Activated T-cell treated with anti-CD3 and anti-CD28 coated beads, Interleukin-2, amount 50 U/mL, for 4 hours (primary cell): ENCODE measurements at regions not wholly inside any gene's neighbourhood (a gene's known extent, or its start where the extent isn't known, plus 50 kb on each side); places are given as distances from the start of the nearest gene placed in this dataset.

Experiments
- ATAC-seq, 2 donors: fragments of 200-7000 bp; cut with Tn5 transposase; one replicate each; pipeline ENCODE4 v1.10.0; 2021
- DNase-seq: peaks from one replicate; pipeline ENCODE4 v3.0.0-alpha.2; 2020
- H3K27me3 Mint-ChIP-seq: one replicate; pipeline ENCODE4 v1.8.0; 2021; ENCODE audit warnings: low read depth, mixed read lengths
- H3K36me3 Mint-ChIP-seq: one replicate; pipeline ENCODE4 v1.8.0; 2022; ENCODE audit warnings: mixed read lengths; ENCODE audit not compliant: insufficient read depth
- H3K4me1 Mint-ChIP-seq: one replicate; pipeline ENCODE4 v1.8.0; 2021; ENCODE audit warnings: low read depth, mixed read lengths
- H3K4me3 Mint-ChIP-seq: one replicate; pipeline ENCODE4 v1.8.0; 2021; ENCODE audit warnings: mild to moderate bottlenecking, moderate library complexity, mixed read lengths
- H3K9me3 Mint-ChIP-seq: one replicate; pipeline ENCODE4 v1.8.0; 2021; ENCODE audit warnings: mixed read lengths

DNA sequence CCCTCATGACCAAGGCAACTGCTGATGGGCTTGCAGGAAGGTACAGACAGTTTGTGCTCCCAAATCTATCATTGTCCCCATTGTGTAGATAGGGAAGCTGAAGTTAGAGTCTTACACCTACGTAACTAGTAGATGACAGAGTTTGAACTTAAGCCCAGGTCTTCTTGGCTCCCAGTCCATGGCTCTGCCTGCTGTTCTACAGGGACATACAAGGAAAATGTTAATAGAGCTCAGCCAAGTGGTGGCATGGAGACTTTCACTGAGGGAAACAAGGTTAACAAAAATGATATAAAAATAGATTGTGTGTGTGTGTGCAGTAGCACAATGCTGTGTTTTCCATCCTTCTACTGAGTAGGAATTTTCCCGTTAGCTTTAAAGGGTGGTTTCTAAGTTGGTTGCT is 936.5 kb downstream of the RPA4 start:
- Mint-ChIP-seq H3K4me3 (no peak overlapping the region), H3K4me1 (no peaks in the 10 kb centered on the region), H3K9me3 (peaks cover 4% of the 10 kb centered on the region), H3K36me3 (no peaks in the 10 kb centered on the region), H3K27me3 (no peaks in the 10 kb centered on the region)
- no peak for ATAC-seq
- no peak for DNase-seq

DNA sequence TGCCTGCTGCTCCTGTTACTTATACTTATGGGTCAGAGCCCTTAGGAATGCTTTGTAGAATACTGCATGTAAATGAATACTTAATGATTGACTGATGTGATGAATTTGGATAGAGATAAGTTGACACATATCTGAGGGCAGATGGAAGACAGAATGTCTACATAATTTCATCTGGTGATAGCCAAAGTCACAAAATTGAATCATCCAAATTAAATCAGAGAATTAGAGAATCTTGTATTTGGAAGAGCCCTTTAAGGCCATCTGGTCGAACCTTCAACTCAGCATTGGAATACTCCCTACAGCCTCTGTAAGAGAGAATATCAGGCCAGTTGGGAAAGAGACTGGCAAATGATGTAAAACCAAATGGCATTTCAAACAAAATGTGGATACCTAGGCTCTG is 944.8 kb downstream of the RPA4 start:
- Mint-ChIP-seq H3K27me3 (no peaks in the 10 kb centered on the region), H3K36me3 (no peaks in the 10 kb centered on the region), H3K9me3 (peaks cover 5% of the 10 kb centered on the region), H3K4me3 (no peak overlapping the region), H3K4me1 (no peaks in the 10 kb centered on the region)
- no peak for ATAC-seq
- DNase-seq: no peak

DNA sequence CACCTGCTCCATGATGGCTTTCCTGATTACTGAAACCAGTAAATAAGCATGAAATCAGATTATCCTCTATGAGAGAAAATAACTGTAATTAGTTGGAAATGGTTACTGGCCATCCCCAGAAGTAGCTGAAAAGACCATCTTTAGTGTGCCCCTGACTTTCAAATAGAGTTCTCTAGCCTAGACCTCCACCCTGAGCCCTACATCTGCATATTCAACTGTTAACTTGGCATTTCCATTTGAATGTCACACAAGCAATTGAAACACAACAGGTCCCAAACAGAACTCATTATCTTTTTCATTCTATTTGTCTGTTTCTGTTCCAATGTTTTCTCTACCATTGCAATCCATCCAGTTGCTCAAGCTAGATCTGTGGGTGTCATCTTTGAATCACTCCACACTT is 952.3 kb downstream of the RPA4 start:
- Mint-ChIP-seq H3K9me3 (no peaks in the 10 kb centered on the region), H3K4me1 (no peaks in the 10 kb centered on the region), H3K36me3 (no peaks in the 10 kb centered on the region), H3K27me3 (no peaks in the 10 kb centered on the region), H3K4me3 (no peak overlapping the region)
- no peak for DNase-seq
- ATAC-seq: no peak

DNA sequence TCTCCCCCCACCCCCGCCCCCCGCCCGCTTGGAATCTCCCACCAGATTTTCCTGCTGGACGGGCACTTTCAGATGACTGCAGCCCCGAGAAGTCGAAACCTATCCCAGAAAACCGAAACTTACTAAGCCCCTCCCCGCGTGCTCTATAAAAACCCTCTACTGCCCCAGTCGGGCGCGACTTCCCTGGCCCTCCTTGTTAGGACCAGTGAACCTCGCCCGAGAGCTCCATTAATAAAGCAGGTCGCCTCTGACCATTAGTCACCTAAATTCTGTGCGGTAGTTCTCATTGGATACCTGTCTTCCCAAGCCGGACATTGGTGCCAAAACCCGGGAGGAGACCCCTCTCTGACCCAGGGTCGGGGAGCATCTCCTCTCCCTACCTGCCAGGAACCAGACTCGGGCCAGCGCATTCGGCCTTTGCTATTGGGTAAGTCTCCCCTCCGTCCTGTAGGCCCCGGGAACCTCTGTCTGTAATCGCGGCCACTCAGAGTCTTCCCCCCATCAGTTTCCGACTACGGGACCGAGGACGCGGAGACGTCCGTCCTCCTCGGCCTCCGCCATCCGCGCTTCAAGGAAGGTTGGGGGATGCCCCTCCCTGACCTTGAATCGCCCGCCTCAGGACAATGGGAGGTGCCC is 958.0 kb downstream of the RPA4 start:
- Mint-ChIP-seq H3K9me3 (peaks cover 13% of the 10 kb centered on the region), H3K36me3 (no peaks in the 10 kb centered on the region), H3K27me3 (no peaks in the 10 kb centered on the region), H3K4me3 (no peak overlapping the region), H3K4me1 (no peaks in the 10 kb centered on the region)
- no peak for ATAC-seq
- no peak for DNase-seq

DNA sequence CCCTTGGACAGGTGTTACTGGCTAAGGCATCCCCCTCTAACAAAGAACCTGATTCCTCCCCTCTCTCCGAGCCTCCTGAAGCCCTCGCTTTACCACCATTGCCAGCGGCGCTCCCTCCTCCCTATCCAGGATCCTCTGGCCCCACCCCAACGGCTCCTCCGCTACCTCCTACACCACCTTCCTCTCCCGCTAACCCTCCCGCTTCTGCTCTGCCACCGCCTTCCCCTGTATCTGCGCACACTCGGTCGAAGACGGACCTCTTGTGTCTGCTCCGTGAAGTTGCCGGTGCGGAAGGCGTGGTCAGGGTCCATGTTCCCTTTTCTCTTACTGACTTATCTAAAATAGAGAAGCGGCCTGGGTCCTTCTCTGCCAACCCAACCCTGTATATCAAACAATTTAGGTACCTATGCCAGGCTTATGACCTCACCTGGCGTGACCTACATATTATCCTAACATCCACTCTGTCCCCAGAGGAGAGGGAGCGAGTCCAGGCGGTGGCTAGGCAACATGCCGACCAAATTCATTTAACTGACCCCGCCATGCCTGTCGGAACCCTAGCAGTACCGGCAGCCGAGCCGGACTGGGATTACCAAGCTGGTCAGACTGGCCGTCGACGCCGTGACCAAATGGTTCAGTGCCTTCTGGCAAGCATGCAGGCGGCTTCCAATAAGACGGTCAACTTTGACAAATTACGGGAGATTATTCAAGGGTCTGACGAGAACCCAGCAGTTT is 958.9 kb downstream of the RPA4 start:
- DNase-seq (no peak), ATAC-seq (no peak)
- no peak overlapping the region for H3K4me3 Mint-ChIP-seq
- H3K9me3 Mint-ChIP-seq: peaks cover 13% of the 10 kb centered on the region
- no peaks in the 10 kb centered on the region for H3K36me3 Mint-ChIP-seq
- no peaks in the 10 kb centered on the region for H3K27me3 Mint-ChIP-seq
- H3K4me1 Mint-ChIP-seq: no peaks in the 10 kb centered on the region

DNA sequence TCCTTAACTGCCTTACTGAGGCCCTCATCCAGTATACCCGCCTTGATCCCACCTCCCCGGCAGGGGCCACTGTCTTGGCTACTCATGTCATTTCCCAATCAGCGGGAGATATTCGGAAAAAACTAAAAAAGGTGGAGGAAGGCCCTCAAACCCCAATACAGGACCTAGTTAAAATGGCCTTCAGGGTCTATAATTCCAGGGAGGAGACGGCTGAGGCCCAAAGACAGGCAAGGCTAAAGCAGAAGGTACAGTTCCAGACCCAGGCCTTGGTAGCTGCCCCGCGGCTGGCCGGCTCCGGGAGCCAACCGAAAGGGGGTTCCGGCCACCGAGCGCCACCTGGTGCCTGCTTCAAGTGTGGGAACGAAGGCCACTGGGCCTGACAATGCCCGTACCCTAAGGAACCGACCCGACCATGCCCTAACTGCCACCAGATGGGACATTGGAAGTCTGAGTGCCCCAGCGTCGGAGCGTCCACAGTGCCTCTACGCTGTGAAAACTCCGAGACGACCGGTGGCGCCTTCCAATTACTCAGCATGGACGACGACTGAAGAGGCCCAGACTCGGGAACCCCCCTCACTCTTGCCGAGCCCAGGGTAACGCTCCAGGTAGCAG is 959.6 kb downstream of the RPA4 start:
- ATAC-seq (no peak), DNase-seq (no peak)
- Mint-ChIP-seq H3K27me3 (no peaks in the 10 kb centered on the region), H3K36me3 (no peaks in the 10 kb centered on the region), H3K4me1 (no peaks in the 10 kb centered on the region), H3K4me3 (no peak overlapping the region), H3K9me3 (peaks cover 15% of the 10 kb centered on the region)

DNA sequence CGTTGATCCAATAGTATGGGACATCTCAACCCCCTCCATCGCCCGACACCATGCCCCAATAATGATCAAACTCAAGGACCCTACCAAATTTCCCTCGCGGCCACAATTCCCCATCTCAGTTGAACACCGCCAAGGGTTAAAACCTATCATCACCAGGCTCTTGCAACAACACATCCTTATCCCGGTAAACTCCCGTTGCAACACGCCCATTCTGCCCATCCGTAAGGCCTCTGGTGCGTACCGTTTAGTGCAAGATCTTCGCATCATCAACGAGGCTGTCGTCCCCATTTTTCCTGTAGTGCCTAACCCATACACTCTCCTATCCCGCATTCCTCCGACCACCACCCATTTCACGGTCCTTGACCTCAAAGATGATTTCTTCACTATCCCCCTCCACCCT is 960.5 kb downstream of the RPA4 start:
- H3K9me3 Mint-ChIP-seq: peaks cover 17% of the 10 kb centered on the region
- no peaks in the 10 kb centered on the region for H3K27me3 Mint-ChIP-seq
- no peaks in the 10 kb centered on the region for H3K4me1 Mint-ChIP-seq
- DNase-seq (no peak), ATAC-seq (no peak)
- H3K36me3 Mint-ChIP-seq: no peaks in the 10 kb centered on the region
- H3K4me3 Mint-ChIP-seq: no peak overlapping the region

DNA sequence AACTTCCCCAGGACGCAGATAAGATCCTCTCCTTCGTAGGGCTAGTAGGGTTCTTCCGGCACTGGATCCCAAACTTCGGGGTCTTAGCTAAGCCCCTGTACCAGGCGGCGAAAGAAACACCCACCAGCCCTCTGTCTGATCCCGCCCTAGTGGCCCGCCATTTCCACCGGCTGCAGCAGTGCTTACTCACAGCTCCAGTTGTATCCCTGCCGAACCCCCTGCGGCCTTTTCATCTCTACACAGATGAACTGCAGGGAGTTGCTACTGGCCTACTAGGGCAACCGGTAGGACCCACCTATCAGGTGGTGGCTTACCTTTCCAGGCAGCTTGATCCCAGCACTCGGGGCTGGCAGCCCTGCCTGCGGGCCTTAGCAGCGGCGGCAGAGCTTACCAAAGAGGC is 961.2 kb downstream of the RPA4 start:
- Mint-ChIP-seq H3K4me1 (no peaks in the 10 kb centered on the region), H3K9me3 (peaks cover 17% of the 10 kb centered on the region), H3K4me3 (no peak overlapping the region), H3K27me3 (no peaks in the 10 kb centered on the region), H3K36me3 (no peaks in the 10 kb centered on the region)
- ATAC-seq (no peak), DNase-seq (no peak)

DNA sequence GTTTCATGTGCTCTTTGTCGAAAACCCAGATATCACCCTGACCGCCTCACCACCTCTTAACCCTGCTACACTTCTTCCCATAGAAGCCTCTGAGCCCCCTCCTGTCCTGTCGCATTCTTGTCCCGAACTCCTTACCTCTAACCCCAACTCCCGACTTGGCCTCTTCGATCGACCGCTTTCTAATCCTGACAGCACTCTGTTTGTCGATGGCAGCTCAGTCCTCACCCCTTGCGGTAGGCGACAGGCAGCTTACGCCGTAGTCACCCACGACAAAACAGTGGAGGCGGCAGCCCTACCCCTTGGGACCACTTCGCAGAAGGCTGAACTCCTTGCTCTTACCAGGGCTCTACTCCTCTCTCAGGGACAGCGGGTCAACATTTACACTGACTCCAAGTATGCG is 961.7 kb downstream of the RPA4 start:
- Mint-ChIP-seq H3K9me3 (peaks cover 17% of the 10 kb centered on the region), H3K4me1 (no peaks in the 10 kb centered on the region)
- ATAC-seq: no peak

DNA sequence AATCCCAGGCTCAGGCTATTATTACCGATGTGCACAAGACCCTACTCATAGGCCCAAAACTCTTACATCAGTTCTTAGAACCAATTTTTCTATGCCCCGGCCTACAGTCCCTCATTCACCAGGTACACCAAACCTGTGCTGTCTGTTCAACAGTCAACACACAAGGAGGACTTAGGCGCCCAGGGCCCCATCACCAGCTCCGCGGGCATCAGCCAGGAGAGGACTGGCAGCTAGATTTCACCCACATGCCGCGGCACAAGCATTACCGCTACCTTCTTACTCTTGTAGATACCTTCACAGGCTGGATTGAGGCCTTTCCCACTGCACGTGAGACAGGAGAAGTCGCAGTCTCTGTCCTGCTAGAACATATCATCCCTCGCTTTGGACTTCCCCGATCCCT is 962.5 kb downstream of the RPA4 start:
- Mint-ChIP-seq H3K36me3 (no peaks in the 10 kb centered on the region), H3K27me3 (no peaks in the 10 kb centered on the region), H3K9me3 (peaks cover 17% of the 10 kb centered on the region), H3K4me3 (no peak overlapping the region), H3K4me1 (no peaks in the 10 kb centered on the region)
- no peak for DNase-seq
- ATAC-seq: no peak

More for the DNA sequence above, 961.7 kb downstream of the RPA4 start:
- no peaks in the 10 kb centered on the region for H3K27me3 Mint-ChIP-seq
- no peak overlapping the region for H3K4me3 Mint-ChIP-seq
- no peak for DNase-seq
- no peaks in the 10 kb centered on the region for H3K36me3 Mint-ChIP-seq

DNA sequence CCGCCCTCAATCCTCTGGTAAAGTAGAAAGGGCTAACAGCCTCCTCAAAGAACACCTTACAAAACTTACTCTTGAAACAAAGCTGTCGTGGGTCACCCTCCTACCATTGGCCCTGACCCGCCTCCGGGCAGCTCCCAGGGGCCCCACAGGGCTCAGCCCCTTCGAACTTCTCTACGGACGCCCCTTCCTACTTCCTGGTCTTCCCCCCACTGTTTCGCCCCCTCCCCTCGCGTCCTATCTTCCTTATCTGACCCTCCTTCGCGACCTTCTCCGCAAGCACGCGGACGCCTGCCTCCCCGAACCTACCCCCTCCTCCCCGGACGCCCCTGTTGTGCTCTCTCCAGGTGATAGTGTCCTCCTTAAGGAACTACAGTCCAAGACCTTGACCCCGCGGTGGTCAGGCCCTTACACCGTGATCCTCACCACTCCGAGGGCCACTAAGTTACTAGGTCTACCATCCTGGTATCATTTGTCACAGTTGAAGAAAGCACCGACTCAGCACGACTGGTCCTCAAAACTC is 963.1 kb downstream of the RPA4 start:
- no peak for ATAC-seq
- no peak for DNase-seq
- peaks cover 17% of the 10 kb centered on the region for H3K9me3 Mint-ChIP-seq
- H3K36me3 Mint-ChIP-seq: no peaks in the 10 kb centered on the region
- no peaks in the 10 kb centered on the region for H3K4me1 Mint-ChIP-seq
- no peaks in the 10 kb centered on the region for H3K27me3 Mint-ChIP-seq
- no peak overlapping the region for H3K4me3 Mint-ChIP-seq

DNA sequence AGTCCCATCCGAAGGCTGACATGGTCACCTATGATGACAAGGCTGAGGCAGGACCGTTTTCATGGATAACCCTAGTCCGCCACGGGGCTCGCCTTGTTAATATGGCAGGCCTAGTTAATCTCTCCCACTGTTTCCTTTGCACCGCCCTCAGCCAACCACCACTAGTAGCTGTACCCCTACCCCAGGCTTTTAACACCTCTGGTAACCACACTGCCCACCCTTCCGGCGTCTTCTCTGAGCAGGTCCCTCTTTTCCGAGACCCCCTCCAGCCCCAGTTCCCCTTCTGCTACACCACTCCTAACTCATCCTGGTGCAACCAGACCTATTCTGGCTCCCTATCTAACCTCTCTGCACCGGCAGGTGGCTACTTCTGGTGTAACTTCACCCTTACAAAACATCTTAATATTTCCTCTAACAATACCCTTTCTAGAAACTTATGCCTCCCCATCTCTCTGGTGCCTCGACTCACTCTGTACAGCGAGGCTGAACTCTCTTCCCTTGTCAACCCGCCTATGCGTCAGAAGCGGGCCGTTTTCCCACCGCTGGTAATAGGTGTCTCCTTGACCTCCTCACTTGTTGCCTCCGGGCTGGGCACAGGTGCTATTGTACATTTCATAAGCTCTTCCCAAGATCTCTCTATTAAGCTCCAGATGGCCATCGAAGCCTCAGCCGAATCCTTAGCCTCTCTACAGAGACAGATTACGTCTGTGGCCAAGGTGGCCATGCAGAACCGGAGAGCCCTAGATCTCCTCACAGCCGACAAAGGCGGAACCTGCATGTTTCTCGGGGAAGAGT is 964.4 kb downstream of the RPA4 start:
- DNase-seq: no peak
- Mint-ChIP-seq H3K9me3 (peaks cover 17% of the 10 kb centered on the region), H3K4me1 (no peaks in the 10 kb centered on the region), H3K27me3 (no peaks in the 10 kb centered on the region), H3K36me3 (no peaks in the 10 kb centered on the region), H3K4me3 (no peak overlapping the region)
- no peak for ATAC-seq

DNA sequence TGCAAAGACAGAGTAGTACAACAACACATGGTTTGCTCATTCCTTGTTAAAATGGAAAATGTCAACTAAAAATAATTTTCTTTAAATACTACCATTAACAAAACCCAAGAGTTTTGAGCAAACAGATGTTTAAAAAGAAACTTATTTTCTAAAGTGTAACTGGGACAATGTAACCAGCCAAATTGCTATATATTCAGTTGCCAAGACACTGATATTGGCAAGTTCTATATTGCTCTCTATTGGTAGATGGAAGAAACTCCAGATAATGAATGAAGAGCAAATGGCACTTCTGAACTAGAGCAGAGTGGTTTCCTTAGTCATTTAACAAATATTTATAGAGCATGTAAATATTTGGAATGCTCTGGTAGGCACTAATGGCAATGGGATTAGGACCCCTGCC is 966.2 kb downstream of the RPA4 start:
- no peak overlapping the region for H3K4me3 Mint-ChIP-seq
- no peaks in the 10 kb centered on the region for H3K4me1 Mint-ChIP-seq
- no peaks in the 10 kb centered on the region for H3K27me3 Mint-ChIP-seq
- no peaks in the 10 kb centered on the region for H3K36me3 Mint-ChIP-seq
- ATAC-seq (no peak), DNase-seq (no peak)
- H3K9me3 Mint-ChIP-seq: peaks cover 9% of the 10 kb centered on the region

DNA sequence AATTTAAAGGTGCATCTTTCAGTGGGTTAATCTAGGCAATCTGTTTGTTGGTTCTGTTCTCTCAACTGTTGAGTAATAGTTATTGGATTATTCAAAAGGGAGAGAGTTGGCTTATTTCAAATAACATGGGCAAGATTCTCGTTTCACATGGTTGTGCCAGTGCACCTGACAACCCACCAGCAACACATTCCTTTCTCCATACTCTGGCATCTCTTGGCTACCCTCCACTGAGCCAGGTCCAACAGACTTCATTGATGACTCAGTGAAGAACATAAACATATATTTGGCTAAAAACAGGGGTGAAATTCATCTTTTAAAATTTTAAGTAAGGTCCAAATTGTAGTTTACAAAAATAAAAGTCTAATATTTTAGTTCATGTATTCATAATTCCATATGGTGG is 967.2 kb downstream of the RPA4 start:
- DNase-seq: no peak
- no peaks in the 10 kb centered on the region for H3K36me3 Mint-ChIP-seq
- no peaks in the 10 kb centered on the region for H3K4me1 Mint-ChIP-seq
- no peak for ATAC-seq
- peaks cover 4% of the 10 kb centered on the region for H3K9me3 Mint-ChIP-seq
- no peaks in the 10 kb centered on the region for H3K27me3 Mint-ChIP-seq
- no peak overlapping the region for H3K4me3 Mint-ChIP-seq
